SK-N-SH treated with all-trans-retinoic acid at 6 μM for 48 hours (cell line): ENCODE measurements at regions not wholly inside any gene's neighbourhood (a gene's known extent, or its start where the extent isn't known, plus 50 kb on each side); places are given as distances from the start of the nearest gene placed in this dataset.

Experiments used
- GLIS3 ChIP-seq: fragments of 250-450 bp; sonication (Bioruptor Pico); IDR thresholded peaks from 2 replicates; pipeline ENCODE4 v1.5.0; 2020; ENCODE audit warnings: mild to moderate bottlenecking, moderate library complexity
- ZFP30 ChIP-seq: fragments of 450-650 bp; formaldehyde crosslinking; IDR thresholded peaks from 2 replicates; pipeline ENCODE4 v1.5.0; 2022; ENCODE audit warnings: mild to moderate bottlenecking, moderate library complexity
- TF ChIP-seq, protein P1 (sequence below): fragments of 250-450 bp; sonication (Bioruptor Pico); IDR thresholded peaks from 2 replicates; pipeline ENCODE4 v1.8.0; 2020; ENCODE audit warnings: mild to moderate bottlenecking, moderate library complexity, borderline replicate concordance

DNA sequence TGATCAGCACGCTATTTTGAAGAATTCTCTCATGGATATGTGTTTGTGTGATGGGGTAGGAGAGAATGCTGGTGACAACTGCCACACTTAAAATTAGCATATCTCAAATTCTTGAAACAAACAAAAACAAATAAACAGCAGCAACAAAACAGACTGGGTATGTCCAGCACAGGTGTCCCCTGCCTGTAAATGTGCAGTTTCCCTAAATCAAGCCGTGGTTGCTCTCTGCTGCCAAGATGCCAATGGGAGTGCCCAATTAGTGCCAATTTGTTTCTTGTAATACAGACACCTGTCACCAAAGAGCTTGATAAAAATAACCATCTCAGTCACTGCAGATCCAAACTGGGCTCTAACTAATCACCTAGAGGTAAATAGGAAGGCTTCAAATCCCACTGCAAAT, 144.2 kb upstream of the SMARCA2 start:
- TF ChIP-seq GLIS3 (CRISPR knock-in tag) (no peak), ZFP30 (CRISPR knock-in tag) (no peak)
- TF ChIP-seq, protein P1, sequence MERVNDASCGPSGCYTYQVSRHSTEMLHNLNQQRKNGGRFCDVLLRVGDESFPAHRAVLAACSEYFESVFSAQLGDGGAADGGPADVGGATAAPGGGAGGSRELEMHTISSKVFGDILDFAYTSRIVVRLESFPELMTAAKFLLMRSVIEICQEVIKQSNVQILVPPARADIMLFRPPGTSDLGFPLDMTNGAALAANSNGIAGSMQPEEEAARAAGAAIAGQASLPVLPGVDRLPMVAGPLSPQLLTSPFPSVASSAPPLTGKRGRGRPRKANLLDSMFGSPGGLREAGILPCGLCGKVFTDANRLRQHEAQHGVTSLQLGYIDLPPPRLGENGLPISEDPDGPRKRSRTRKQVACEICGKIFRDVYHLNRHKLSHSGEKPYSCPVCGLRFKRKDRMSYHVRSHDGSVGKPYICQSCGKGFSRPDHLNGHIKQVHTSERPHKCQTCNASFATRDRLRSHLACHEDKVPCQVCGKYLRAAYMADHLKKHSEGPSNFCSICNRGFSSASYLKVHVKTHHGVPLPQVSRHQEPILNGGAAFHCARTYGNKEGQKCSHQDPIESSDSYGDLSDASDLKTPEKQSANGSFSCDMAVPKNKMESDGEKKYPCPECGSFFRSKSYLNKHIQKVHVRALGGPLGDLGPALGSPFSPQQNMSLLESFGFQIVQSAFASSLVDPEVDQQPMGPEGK (CRISPR knock-in tag), result no peak
